ENCODE measurements at regions not wholly inside any gene's neighbourhood (a gene's known extent, or its start where the extent isn't known, plus 50 kb on each side); places are given as distances from the start of the nearest gene placed in this dataset.

- DNase-seq: no peak
Measured at GRCh38 chr12:84596266-84596665, 316.3 kb downstream of the SLC6A15 start.

- no peak for DNase-seq
Measured at GRCh38 chr12:84594157-84594556, 318.4 kb downstream of the SLC6A15 start.

GRCh38 chr12:84585776-84586395 is 326.7 kb downstream of the SLC6A15 start:
- no peak for DNase-seq

GRCh38 chr12:84572196-84572595 is 340.4 kb downstream of the SLC6A15 start:
- DNase-seq: no peak

GRCh38 chr12:84562331-84562730 is 350.3 kb downstream of the SLC6A15 start:
- DNase-seq: no peak

- DNase-seq: no peak
Measured at GRCh38 chr12:84561351-84561750, 351.2 kb downstream of the SLC6A15 start.

GRCh38 chr12:84554199-84554723 is 358.3 kb downstream of the SLC6A15 start:
- no peak for DNase-seq

GRCh38 chr12:84553331-84554117 is 359.1 kb downstream of the SLC6A15 start:
- no peak for DNase-seq

- no peak for DNase-seq
Measured at GRCh38 chr12:84551373-84551772, 361.2 kb downstream of the SLC6A15 start.

- DNase-seq: no peak
Measured at GRCh38 chr12:84550518-84550917, 362.1 kb downstream of the SLC6A15 start.

GRCh38 chr12:84542289-84542688 is 370.3 kb downstream of the SLC6A15 start:
- DNase-seq: no peak

GRCh38 chr12:84537666-84538065 is 374.9 kb downstream of the SLC6A15 start:
- no peak for DNase-seq

GRCh38 chr12:84512751-84513150 is 399.8 kb downstream of the SLC6A15 start:
- DNase-seq: no peak

GRCh38 chr12:84508851-84509260 is 403.7 kb downstream of the SLC6A15 start:
- DNase-seq: peak in 1 of 2 experiments; percentile 68

GRCh38 chr12:84507956-84508850 is 404.4 kb downstream of the SLC6A15 start:
- peak; percentile 49 to 68 for DNase-seq

GRCh38 chr12:84506282-84506681 is 406.3 kb downstream of the SLC6A15 start:
- no peak for DNase-seq

GRCh38 chr12:84502907-84503787 is 409.5 kb downstream of the SLC6A15 start:
- DNase-seq: peak; percentile 56 to 63

GRCh38 chr12:84502180-84502860 is 410.3 kb downstream of the SLC6A15 start:
- DNase-seq: no peak

- DNase-seq: no peak
Measured at GRCh38 chr12:84497819-84498218, 414.8 kb downstream of the SLC6A15 start.

GRCh38 chr12:84495711-84496110 is 416.9 kb downstream of the SLC6A15 start:
- no peak for DNase-seq

GRCh38 chr12:84492351-84492883 is 420.2 kb downstream of the SLC6A15 start:
- no peak for DNase-seq
